Uterus (tissue), 2 donors: ENCODE measurements at regions not wholly inside any gene's neighbourhood (a gene's known extent, or its start where the extent isn't known, plus 50 kb on each side); places are given as distances from the start of the nearest gene placed in this dataset.

ENCODE experiments used
- CTCF ChIP-seq, 4 experiments: fragments of 200-600 bp in 2 of 4; fragments of 450-650 bp in 2 of 4; sonication (generic) in 2 of 4; IDR thresholded peaks; one replicate each; pipeline ENCODE4 v1.5.1; 2016 to 2019; ENCODE audit warnings: antibody characterized with exemption in 4 of 4, mild to moderate bottlenecking in 2 of 4, moderate library complexity in 1 of 4
- POLR2A ChIP-seq, 2 donors: fragments of 450-650 bp; IDR thresholded peaks; one replicate each; pipeline ENCODE4 v1.6.1; 2016; ENCODE audit warnings: antibody characterized with exemption in 2 of 2, mild to moderate bottlenecking in 1 of 2, moderate library complexity in 1 of 2

DNA sequence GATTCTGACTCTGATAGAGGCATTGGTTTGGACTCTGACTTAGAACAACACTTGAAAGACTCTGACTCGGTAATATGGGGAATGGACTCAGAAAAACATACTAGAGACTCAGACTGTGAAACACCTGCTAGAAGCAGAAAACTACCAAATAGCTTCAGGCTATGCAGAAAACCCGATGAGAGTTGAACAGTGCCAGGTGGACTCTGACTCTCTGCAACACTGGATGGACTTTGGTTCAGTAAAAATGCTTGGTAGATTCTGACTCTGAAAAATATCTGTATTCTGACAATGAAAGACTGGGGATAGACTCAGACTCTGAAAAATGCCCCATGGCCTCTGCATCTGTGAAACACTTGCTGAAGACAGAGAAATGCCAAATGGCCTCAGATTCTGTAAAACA lies 215.1 kb upstream of the HDX start:
- TF ChIP-seq CTCF (IDR thresholded peaks at IDR 0.05) (no peak), POLR2A (IDR thresholded peaks at IDR 0.05) (no peak)
